ENCODE measurements at regions not wholly inside any gene's neighbourhood (a gene's known extent, or its start where the extent isn't known, plus 50 kb on each side); places are given as distances from the start of the nearest gene placed in this dataset.

- Histone ChIP-seq H3K4me3 (no peak overlapping the region), H3K27ac (ENCODE audit: control insufficient read depth, insufficient read depth) (no peak overlapping the region), H3K9me3 (replicated peaks; ENCODE audit: control insufficient read depth, insufficient read depth, low read length) (no peaks in the 10 kb centered on the region), H2AFZ (ENCODE audit: control insufficient read depth, low read depth, low read length) (no peak overlapping the region), H4K20me1 (ENCODE audit: control insufficient read depth, insufficient read depth) (no peaks in the 10 kb centered on the region), H3K36me3 (ENCODE audit: control insufficient read depth in 2 of 2, insufficient read depth in 2 of 2, low read length in 1 of 2) (no peaks in the 10 kb centered on the region), H3K4me1 (ENCODE audit: control insufficient read depth, insufficient read depth, low read length) (no peaks in the 10 kb centered on the region), H3K27me3 (replicated peaks in 1 of 2; ENCODE audit: control insufficient read depth in 2 of 2, insufficient read depth in 2 of 2, low read length in 1 of 2) (no peaks in the 10 kb centered on the region), H3K79me2 (ENCODE audit: control insufficient read depth, insufficient read depth, low read length) (no peaks in the 10 kb centered on the region), H3K9ac (ENCODE audit: control insufficient read depth, insufficient read depth, low read length) (no peak overlapping the region), H3K4me2 (ENCODE audit: control insufficient read depth, insufficient read depth) (no peak overlapping the region)
- RAD21 ChIA-PET (ENCODE audit: unreplicated experiment), result no interaction called here
- intact Hi-C loops (cut with micrococcal nuclease; ENCODE audit: unreplicated experiment), result no loop called here
- BruUV-seq (replicated peaks), result no TSS peak
- SMC1A ChIA-PET (ENCODE audit: uncharacterized antibody, unreplicated experiment), result no interaction called here
- FAIRE-seq (no peak), DNase-seq (ENCODE audit: low read depth, low spot score) (no peak), ATAC-seq (no peak)
- WGBS (ENCODE audit: insufficient coverage, insufficient replicate concordance, low lambda C conversion rate, missing lambda C conversion rate), result 12% methylated on average over 6 of the region's 6 CpGs
- CTCF ChIA-PET, result no interaction called here
- POLR2A ChIA-PET, result no interaction called here
- TF ChIP-seq CBX5 (IDR thresholded peaks at IDR 0.05; ENCODE audit: low read depth), result no peak
- no peak for TF ChIP-seq TCF3 (IDR thresholded peaks at IDR 0.05; ENCODE audit: borderline replicate concordance, insufficient read depth, low read depth, low read length)
- no peak for TF ChIP-seq IKZF1 (conservative IDR thresholded peaks at IDR 0.05)
- no peak for TF ChIP-seq FOXK2 (IDR thresholded peaks at IDR 0.05)
- in situ Hi-C loops (cut with MboI), result no loop called here
These were observed 304.8 kb downstream of the AJAP1 start for GRCh38 chr1:4959216-4959615.

- Histone ChIP-seq H3K4me1 (ENCODE audit: control insufficient read depth, insufficient read depth, low read length) (no peaks in the 10 kb centered on the region), H2AFZ (ENCODE audit: control insufficient read depth, low read depth, low read length) (no peak overlapping the region), H3K9ac (ENCODE audit: control insufficient read depth, insufficient read depth, low read length) (no peak overlapping the region), H3K9me3 (replicated peaks; ENCODE audit: control insufficient read depth, insufficient read depth, low read length) (no peaks in the 10 kb centered on the region; the same call in 2 of the 3 replicates), H3K4me2 (ENCODE audit: control insufficient read depth, insufficient read depth) (no peak overlapping the region), H3K27ac (ENCODE audit: control insufficient read depth, insufficient read depth) (no peak overlapping the region), H4K20me1 (ENCODE audit: control insufficient read depth, insufficient read depth) (no peaks in the 10 kb centered on the region), H3K36me3 (ENCODE audit: control insufficient read depth in 2 of 2, insufficient read depth in 2 of 2, low read length in 1 of 2) (no peaks in the 10 kb centered on the region), H3K27me3 (replicated peaks in 1 of 2; ENCODE audit: control insufficient read depth in 2 of 2, insufficient read depth in 2 of 2, low read length in 1 of 2) (no peaks in the 10 kb centered on the region), H3K4me3 (no peak overlapping the region), H3K79me2 (ENCODE audit: control insufficient read depth, insufficient read depth, low read length) (no peaks in the 10 kb centered on the region)
- DNase-seq (ENCODE audit: low read depth, low spot score), result no peak
- 21% methylated on average over 4 of the region's 4 CpGs for WGBS (ENCODE audit: insufficient coverage, insufficient replicate concordance, low lambda C conversion rate, missing lambda C conversion rate)
- ATAC-seq, result no peak
- in situ Hi-C loops (cut with MboI), result no loop called here
- BruUV-seq (replicated peaks), result no TSS peak
- intact Hi-C loops (cut with micrococcal nuclease; ENCODE audit: unreplicated experiment), result no loop called here
- ChIA-PET RAD21 (ENCODE audit: unreplicated experiment) (no interaction called here), CTCF (no interaction called here), POLR2A (no interaction called here), SMC1A (ENCODE audit: uncharacterized antibody, unreplicated experiment) (no interaction called here)
- no peak for FAIRE-seq
- TF ChIP-seq PRDM15 (CRISPR knock-in tag; IDR thresholded peaks at IDR 0.05) (no peak), BMI1 (IDR thresholded peaks at IDR 0.05; ENCODE audit: borderline replicate concordance) (no peak), CBFB (IDR thresholded peaks at IDR 0.05; ENCODE audit: low read depth) (no peak), CEBPB (IDR thresholded peaks at IDR 0.05; ENCODE audit: borderline replicate concordance in 1 of 2, low read depth in 2 of 2, low read length in 2 of 2) (no peak), NRF1 (conservative IDR thresholded peaks at IDR 0.05; ENCODE audit: low read depth, low read length) (no peak), MEF2B (IDR thresholded peaks at IDR 0.05; ENCODE audit: partially characterized antibody, poor library complexity, severe bottlenecking) (no peak), IRF3 (IDR thresholded peaks at IDR 0.05) (no peak)
These were observed 302.6 kb downstream of the AJAP1 start for GRCh38 chr1:4957027-4957426.
